ENCODE measurements at regions not wholly inside any gene's neighbourhood (a gene's known extent, or its start where the extent isn't known, plus 50 kb on each side); places are given as distances from the start of the nearest gene placed in this dataset.

- TF ChIP-seq MZF1 (tag by site-specific recombination; IDR thresholded peaks at IDR 0.05; ENCODE audit: borderline replicate concordance) (no peak), ZBTB26 (tag by site-specific recombination; optimal IDR thresholded peaks at IDR 0.05) (no peak), PRDM1 (tag by site-specific recombination; IDR thresholded peaks at IDR 0.05) (no peak)
- Histone ChIP-seq H3K4me1 (ENCODE audit: control insufficient read depth, insufficient read depth, low read length) (no peaks in the 10 kb centered on the region), H3K27ac (ENCODE audit: extremely low read depth, low read depth, low read length) (no peak overlapping the region), H3K36me3 (ENCODE audit: control insufficient read depth in 2 of 2, insufficient read depth in 1 of 2, low read length in 2 of 2) (no peaks in the 10 kb centered on the region), H3K9me3 (ENCODE audit: control insufficient read depth, insufficient read depth, low read depth, low read length) (no peaks in the 10 kb centered on the region), H3K4me3 (ENCODE audit: low read depth, low read length) (no peak overlapping the region)
- POLR2A ChIA-PET, result no interaction called here
- CTCF ChIA-PET, result no interaction called here
Measured at GRCh38 chr10:108852211-108852610, 1071.1 kb downstream of the XPNPEP1 start.

- TF ChIP-seq FEZF1 (tag by site-specific recombination; IDR thresholded peaks at IDR 0.05) (no peak), ZNF155 (tag by site-specific recombination; IDR thresholded peaks at IDR 0.05) (no peak), ZNF19 (tag by site-specific recombination; IDR thresholded peaks at IDR 0.05; ENCODE audit: low read depth) (no peak), SETDB1 (IDR thresholded peaks at IDR 0.05; ENCODE audit: insufficient read length, low read length) (no peak), ZFP37 (tag by site-specific recombination; IDR thresholded peaks at IDR 0.05) (no peak), IKZF3 (tag by site-specific recombination; IDR thresholded peaks at IDR 0.05) (no peak), ZNF24 (tag by site-specific recombination; IDR thresholded peaks at IDR 0.05) (no peak), ZNF211 (tag by site-specific recombination; IDR thresholded peaks at IDR 0.05; ENCODE audit: low read depth) (no peak), ZNF274 (IDR thresholded peaks at IDR 0.05; ENCODE audit: low read length) (no peak), ZNF274 (tag by site-specific recombination; IDR thresholded peaks at IDR 0.05; ENCODE audit: borderline replicate concordance) (no peak), PRDM4 (tag by site-specific recombination; IDR thresholded peaks at IDR 0.05) (no peak), BCL11A (tag by site-specific recombination; IDR thresholded peaks at IDR 0.05; ENCODE audit: low read depth) (no peak), ZNF121 (tag by site-specific recombination; IDR thresholded peaks at IDR 0.05) (no peak), SP2 (tag by site-specific recombination; IDR thresholded peaks at IDR 0.05) (no peak), ZNF214 (tag by site-specific recombination; IDR thresholded peaks at IDR 0.05; ENCODE audit: borderline replicate concordance) (no peak), KLF1 (tag by site-specific recombination; IDR thresholded peaks at IDR 0.05) (no peak), ZNF639 (tag by site-specific recombination; IDR thresholded peaks at IDR 0.05) (no peak)
- H3K36me3 ChIP-seq (ENCODE audit: control insufficient read depth in 2 of 2, insufficient read depth in 1 of 2, low read length in 2 of 2), result no peaks in the 10 kb centered on the region
- H3K4me3 ChIP-seq (ENCODE audit: low read depth, low read length), result no peak overlapping the region
- CTCF ChIA-PET, result no interaction called here
- no peak overlapping the region for H3K27ac ChIP-seq (ENCODE audit: extremely low read depth, low read depth, low read length)
- H3K4me1 ChIP-seq (ENCODE audit: control insufficient read depth, insufficient read depth, low read length), result no peaks in the 10 kb centered on the region
- POLR2A ChIA-PET, result no interaction called here
- H3K9me3 ChIP-seq (ENCODE audit: control insufficient read depth, insufficient read depth, low read depth, low read length), result no peaks in the 10 kb centered on the region
Measured at GRCh38 chr10:108850138-108850854, 1073.0 kb downstream of the XPNPEP1 start.
